ENCODE measurements at regions not wholly inside any gene's neighbourhood (a gene's known extent, or its start where the extent isn't known, plus 50 kb on each side); places are given as distances from the start of the nearest gene placed in this dataset.

DNA sequence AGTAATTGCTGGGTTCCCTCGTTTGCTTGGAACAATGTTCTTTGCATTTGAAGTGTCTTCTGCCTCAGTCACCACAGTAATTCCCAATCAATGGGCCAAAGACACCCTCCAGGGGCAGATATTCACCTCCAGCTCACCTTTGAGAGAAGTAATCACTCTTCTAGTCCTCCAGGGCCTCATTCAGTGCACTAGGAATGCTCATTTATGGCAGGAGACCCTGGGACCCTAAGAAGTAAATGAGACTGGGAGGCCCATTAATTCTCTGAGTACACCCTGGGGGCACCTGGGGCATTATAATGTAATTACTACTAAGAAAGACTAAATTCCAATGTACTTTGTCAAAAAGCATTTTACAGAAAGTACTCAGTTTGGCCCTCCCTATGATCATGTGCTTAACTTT, 158.2 kb upstream of the XYLT1 start:
- Histone ChIP-seq H3K4me3 (ENCODE audit: low read depth, low read length) (no peak overlapping the region), H3K36me3 (ENCODE audit: control insufficient read depth, insufficient read depth, low read length) (no peaks in the 10 kb centered on the region), H3K27me3 (ENCODE audit: control insufficient read depth, insufficient read depth, low read length) (no peaks in the 10 kb centered on the region)
- TF ChIP-seq, protein P1, sequence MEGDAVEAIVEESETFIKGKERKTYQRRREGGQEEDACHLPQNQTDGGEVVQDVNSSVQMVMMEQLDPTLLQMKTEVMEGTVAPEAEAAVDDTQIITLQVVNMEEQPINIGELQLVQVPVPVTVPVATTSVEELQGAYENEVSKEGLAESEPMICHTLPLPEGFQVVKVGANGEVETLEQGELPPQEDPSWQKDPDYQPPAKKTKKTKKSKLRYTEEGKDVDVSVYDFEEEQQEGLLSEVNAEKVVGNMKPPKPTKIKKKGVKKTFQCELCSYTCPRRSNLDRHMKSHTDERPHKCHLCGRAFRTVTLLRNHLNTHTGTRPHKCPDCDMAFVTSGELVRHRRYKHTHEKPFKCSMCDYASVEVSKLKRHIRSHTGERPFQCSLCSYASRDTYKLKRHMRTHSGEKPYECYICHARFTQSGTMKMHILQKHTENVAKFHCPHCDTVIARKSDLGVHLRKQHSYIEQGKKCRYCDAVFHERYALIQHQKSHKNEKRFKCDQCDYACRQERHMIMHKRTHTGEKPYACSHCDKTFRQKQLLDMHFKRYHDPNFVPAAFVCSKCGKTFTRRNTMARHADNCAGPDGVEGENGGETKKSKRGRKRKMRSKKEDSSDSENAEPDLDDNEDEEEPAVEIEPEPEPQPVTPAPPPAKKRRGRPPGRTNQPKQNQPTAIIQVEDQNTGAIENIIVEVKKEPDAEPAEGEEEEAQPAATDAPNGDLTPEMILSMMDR (IDR thresholded peaks at IDR 0.05; ENCODE audit: insufficient read depth, low read depth, low read length), result no peak
- ChIA-PET CTCF (no interaction called here), POLR2A (no interaction called here)
- no peak for DNase-seq (ENCODE audit: low read depth)

DNA sequence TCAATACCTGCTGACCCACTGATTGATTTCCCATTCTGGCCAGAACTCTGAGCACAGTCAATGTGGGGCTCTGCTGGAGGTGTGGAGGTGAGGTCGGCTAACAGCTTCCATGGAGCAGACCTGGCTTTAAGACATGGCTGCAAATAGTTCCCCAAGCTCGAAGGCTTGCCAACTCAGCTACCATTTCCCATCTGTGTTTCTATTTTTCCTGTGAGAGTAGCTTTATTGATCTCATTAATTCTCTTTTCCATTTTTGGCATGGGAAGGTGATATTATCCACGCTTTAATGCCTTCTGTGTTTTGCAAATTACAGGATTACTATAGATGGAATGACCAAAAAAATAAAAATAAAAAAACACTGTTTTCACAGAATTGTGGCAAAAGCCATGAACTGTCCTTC, 151.6 kb upstream of the XYLT1 start:
- ChIA-PET CTCF (no interaction called here), POLR2A (no interaction called here)
- no peaks in the 10 kb centered on the region for H3K36me3 ChIP-seq (ENCODE audit: control insufficient read depth, insufficient read depth, low read length)
- TF ChIP-seq, protein P1 (IDR thresholded peaks at IDR 0.05; ENCODE audit: insufficient read depth, low read depth, low read length), result no peak
- H3K4me3 ChIP-seq (ENCODE audit: low read depth, low read length), result no peak overlapping the region
- no peak for DNase-seq (ENCODE audit: low read depth)
- H3K27me3 ChIP-seq (ENCODE audit: control insufficient read depth, insufficient read depth, low read length), result 0 out of 2 replicates have a peak, but pooled peaks cover 2% of the 10 kb centered on the region

DNA sequence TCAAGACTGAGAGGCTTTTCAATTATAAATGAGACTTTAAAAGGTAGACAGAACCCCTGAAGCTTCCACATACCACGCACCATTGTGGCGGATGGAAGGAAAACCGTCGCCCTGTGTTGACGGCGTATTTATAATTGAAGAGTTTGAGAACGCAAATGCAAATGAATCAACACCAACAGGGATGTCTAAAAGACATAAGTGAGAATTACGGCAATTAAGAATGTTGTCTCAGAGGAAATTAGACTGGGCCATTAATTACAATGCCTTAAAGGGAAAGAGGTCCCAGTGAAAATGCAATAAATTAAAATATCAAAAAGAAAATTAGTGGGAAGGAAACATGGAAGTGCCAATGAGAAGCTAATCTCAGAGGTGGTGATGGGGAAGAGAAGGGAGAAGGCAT, 148.5 kb upstream of the XYLT1 start:
- TF ChIP-seq, protein P1 (IDR thresholded peaks at IDR 0.05; ENCODE audit: insufficient read depth, low read depth, low read length), result no peak
- Histone ChIP-seq H3K27me3 (ENCODE audit: control insufficient read depth, insufficient read depth, low read length) (0 out of 2 replicates have a peak, but pooled peaks cover 2% of the 10 kb centered on the region), H3K4me3 (ENCODE audit: low read depth, low read length) (no peak overlapping the region), H3K36me3 (ENCODE audit: control insufficient read depth, insufficient read depth, low read length) (no peaks in the 10 kb centered on the region)
- ChIA-PET POLR2A (no interaction called here), CTCF (no interaction called here)
- no peak for DNase-seq (ENCODE audit: low read depth)

DNA sequence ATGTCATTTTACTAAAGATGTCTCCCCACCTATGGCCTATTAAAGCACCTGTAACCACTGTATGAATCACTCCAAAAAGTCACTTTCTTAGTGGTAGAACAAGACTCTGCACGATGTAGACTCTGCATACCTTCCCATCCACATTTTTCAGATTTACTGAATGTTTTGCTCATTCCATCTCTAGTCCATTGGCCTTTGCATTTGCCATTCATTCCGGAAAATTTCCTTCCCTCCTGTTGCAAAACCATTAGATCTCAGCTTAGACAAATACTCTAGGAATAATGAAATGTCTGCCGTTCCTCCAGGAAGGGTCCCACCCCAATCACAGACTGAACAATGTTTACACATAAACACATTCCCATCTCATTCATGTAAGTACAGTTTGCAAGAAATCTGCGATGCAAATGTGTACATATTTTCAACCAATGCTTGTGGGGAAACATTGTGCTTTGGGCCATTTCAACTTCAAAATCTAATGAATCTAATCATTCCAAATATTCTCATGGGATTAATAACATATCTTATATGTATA, 146.3 kb upstream of the XYLT1 start:
- TF ChIP-seq, protein P1 (IDR thresholded peaks at IDR 0.05; ENCODE audit: insufficient read depth, low read depth, low read length), result no peak
- ChIA-PET POLR2A (no interaction called here), CTCF (interaction anchor here (0.6 kb wide), 1 partner anchor 142 kb away, joined by 3 read pairs; no protein-coding TSS in a partner anchor)
- no peak overlapping the region for H3K4me3 ChIP-seq (ENCODE audit: low read depth, low read length)
- DNase-seq (ENCODE audit: low read depth), result no peak
- H3K36me3 ChIP-seq (ENCODE audit: control insufficient read depth, insufficient read depth, low read length), result no peaks in the 10 kb centered on the region
- H3K27me3 ChIP-seq (ENCODE audit: control insufficient read depth, insufficient read depth, low read length), result 0 out of 2 replicates have a peak, but pooled peaks cover 2% of the 10 kb centered on the region

DNA sequence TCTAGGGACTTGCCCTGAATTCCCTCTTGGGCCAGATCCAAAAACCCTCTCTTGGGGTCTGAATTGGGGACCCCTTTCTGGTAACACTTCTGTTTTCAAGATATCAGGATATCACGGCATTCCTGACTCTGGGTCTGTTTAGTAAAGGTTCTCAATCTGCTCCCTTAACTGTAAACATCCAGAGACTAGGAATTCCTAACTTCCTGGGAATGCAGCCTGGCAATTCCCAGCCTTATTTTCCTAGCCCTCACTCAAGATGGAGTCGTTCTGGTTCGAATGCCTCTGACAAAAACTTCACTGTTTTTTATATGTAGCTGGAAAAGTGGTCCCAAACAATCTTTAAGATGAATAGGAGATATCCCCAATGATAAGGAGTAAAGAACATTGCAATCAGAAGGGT, 141.6 kb upstream of the XYLT1 start:
- ChIA-PET POLR2A (no interaction called here), CTCF (no interaction called here)
- no peak overlapping the region for H3K4me3 ChIP-seq (ENCODE audit: low read depth, low read length)
- TF ChIP-seq, protein P1 (IDR thresholded peaks at IDR 0.05; ENCODE audit: insufficient read depth, low read depth, low read length), result no peak
- no peaks in the 10 kb centered on the region for H3K36me3 ChIP-seq (ENCODE audit: control insufficient read depth, insufficient read depth, low read length)
- no peak for DNase-seq (ENCODE audit: low read depth)
- 0 out of 2 replicates have a peak, but pooled peaks cover 1% of the 10 kb centered on the region for H3K27me3 ChIP-seq (ENCODE audit: control insufficient read depth, insufficient read depth, low read length)
